Fibroblast of gingiva (primary cell): ENCODE measurements at regions not wholly inside any gene's neighbourhood (a gene's known extent, or its start where the extent isn't known, plus 50 kb on each side); places are given as distances from the start of the nearest gene placed in this dataset.

Experiments
- DNase-seq: peaks from one replicate; pipeline ENCODE4 v3.0.0-alpha.2; 2011; ENCODE audit warnings: low read depth

DNA sequence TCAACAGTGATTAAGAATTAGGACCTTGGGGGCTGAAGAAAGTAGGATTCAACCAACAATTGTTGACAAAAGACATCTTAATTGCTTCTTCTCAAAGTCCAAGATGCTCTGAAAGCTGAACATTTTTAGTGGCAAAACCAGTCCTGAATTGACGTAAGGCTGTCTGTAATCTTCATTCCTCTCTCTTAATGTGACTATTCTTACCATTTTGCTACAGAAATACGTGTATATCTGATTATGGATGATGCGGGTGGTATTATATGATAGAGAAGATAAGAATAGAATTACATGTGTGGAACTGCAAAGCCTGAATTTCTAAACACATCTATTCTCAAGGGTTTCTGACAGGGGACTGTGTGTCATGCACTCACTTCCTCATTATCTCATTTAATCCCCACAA is 130.3 kb upstream of the SASH1 start:
- DNase-seq, result no peak

- DNase-seq, result no peak
Measured at GRCh38 chr6:148213366-148213765, 129.3 kb upstream of the SASH1 start.

DNA sequence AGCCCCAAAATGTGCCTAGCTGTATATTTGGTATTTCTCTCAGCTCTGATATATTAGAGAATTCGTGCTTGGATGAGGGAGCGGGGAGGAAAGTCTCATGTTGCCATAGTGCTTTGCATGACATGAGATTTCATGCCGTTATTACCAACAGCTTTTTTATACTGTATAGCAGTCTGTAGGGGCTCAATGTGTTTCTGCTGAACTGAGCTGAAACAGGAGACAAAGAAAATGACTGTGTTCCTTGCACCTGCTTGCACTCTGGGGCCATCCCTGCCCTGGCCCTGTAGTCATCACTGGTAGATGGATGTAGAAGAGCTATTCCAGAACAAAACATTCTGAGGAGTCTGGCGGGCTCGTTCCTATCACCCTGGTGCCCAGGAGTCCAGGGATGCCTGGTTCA is 128.0 kb upstream of the SASH1 start:
- DNase-seq, result no peak

DNA sequence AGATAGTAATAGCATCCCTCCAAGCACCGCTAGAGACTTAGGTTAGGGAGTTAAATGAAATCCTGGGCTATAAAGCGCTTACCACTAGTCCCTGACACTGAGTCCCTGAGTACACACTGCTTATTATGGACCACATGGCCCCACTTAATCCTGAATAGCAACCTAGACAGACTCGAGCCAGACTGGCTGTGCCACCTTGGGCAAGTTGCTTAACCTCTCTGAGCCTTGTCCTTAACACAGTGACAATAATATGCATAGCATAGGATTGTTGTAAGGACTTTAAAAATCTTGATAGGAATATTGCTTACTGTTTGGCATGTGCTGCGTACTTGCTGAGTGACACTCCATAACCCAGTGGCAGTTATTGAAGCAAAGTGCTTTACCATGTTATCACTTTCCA is 125.6 kb upstream of the SASH1 start:
- no peak for DNase-seq

- peak; percentile 45 for DNase-seq
Measured at GRCh38 chr6:148217921-148218320, 124.7 kb upstream of the SASH1 start.

DNA sequence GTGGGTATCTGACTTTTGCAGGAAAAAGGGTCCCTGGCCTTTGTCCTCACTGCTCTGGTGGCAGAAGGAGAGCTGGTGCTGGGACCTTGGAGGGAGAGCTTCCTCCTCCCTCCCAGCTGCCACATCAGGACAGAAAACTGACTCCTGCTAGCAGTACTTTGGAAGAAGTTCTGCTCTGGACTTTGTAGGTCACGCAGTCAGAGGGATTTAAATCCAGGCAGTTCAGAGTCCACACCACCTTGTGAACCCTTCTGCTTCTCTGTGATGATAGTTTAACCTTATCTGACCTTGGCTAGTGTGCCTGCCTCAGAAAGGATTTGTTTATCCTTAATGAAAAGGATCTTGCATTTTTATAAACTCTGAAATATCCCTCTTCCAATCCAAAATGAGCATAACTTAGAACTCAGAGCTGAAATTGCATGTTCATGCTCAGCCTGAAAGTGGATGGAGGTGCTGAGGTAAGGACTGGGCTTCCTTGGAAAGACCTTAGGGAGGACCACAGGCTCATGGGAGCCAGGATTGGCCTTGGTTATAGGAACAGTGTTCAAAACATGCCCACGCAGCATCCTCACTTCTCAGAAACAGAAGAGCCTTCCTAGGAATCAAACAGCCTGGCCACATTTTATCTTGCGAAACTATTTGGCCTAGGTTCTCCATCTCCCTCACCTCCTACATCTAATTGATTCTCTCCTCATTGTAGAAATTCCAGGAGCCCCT is 123.9 kb upstream of the SASH1 start:
- DNase-seq, result no peak

- no peak for DNase-seq
Measured at GRCh38 chr6:148221196-148221979, 121.2 kb upstream of the SASH1 start.

DNA sequence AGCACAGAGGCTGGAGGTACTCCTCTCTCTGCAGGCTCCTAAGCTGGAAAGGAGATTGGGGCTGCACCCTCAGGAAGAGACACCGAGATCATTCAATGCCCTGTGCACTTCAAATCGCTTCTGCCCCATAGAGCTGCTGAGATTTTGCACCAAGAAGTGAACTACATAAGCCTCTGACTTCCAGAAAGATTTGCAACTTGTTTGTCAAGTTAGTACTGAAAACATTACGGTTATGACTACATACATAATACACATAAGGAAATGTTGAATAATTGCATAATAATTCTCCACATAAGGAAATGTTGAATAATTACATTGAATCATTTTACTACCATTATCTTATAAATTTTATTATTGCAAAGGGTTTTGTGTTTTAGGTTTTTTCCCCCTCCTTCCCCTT is 120.3 kb upstream of the SASH1 start:
- DNase-seq, result no peak

GRCh38 chr6:148222846-148223245 is 119.8 kb upstream of the SASH1 start:
- peak; percentile 3 for DNase-seq

DNA sequence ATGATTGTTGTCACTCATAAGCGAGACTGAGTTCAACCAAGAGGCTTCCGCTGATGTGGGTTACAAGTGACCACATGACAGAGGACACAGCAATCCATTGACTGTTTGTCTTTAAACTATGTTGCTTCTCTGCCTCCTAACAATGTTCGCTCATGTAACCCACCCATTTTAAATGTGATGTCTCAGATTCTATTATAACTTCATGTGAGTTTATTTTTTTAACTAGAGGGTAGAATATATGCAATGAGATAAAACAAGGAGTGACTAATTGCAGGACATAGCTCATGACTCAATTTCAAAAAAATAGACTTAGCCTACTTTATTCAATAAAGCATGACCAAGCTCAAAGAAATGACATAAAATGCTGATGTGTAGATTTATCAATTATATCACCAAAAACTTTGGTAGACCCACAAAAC is 119.2 kb upstream of the SASH1 start:
- no peak for DNase-seq

DNA sequence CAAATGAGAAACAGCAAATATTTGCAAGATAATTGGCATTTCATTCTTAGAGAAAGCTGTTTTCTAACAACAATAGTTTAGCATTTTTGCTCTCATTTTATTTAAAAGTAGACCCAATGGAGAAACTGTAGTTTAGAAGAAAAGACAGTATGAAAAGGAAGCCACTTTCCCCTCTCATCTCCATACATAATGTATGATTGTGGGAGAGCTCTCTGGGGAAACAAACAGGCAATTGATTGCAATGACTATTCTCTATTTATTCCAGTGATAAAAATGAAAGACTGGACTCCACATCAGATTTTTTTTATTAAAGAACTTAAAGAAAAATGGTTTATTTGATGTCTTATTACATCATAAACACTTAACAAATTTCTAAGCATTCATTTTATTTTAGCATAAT is 116.8 kb upstream of the SASH1 start:
- no peak for DNase-seq

GRCh38 chr6:148226284-148226683 is 116.4 kb upstream of the SASH1 start:
- no peak for DNase-seq

DNA sequence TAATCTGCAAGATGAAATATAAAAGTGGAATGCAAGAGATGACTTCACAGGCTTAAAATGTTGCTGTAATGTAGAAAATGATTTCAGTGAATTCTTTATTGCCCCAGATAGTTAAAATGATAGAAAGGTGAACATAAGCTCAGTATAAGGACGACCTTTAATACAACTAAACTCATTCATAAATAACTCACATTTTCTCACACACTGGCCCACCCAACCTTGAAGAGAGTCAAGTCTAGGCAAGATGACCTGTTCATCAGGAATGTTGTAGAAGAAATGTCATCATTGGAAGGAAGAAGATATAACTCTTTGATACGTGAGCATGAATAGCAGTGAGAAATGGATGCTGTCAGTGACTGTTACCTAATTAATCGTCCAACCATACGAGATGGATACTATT is 111.1 kb upstream of the SASH1 start:
- no peak for DNase-seq

DNA sequence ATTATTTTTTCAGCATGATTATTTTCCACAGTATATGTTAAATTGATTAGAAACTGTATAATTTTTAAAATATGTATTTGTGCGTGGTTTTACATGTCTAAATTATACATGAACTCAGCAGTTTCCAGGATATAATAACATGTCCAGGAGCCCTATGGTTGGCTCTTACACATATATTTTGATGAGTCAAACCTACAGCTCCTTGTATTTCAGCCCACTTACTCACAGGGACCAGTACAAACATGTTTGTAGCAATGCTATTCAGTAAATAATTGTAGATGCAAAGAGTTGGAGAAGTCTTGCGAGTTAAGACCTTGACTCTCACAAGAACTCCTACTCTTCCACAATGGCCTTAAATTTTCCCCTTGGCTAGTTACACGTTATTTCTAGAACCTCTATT is 107.2 kb upstream of the SASH1 start:
- DNase-seq, result peak; percentile 12

DNA sequence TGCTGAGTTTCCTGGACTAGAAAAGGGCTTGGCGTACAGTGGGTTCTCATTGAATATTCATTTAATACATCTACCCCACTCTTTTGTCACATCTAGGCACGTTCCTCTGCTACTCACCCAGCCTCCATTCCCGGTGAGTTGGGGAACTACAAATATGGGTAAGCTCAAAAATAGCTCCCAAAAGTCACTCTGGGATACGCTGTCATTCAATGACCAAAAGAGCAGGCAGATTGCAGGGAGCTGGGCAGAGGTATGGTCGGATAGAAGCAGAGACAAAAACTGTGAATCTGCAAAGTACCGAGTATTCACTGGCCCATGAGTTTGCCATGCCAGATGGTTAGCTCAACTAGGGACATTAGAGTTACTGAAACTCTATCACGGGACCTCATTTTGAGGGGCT is 103.9 kb upstream of the SASH1 start:
- DNase-seq, result no peak

- DNase-seq, result no peak
Measured at GRCh38 chr6:148239215-148239614, 103.4 kb upstream of the SASH1 start.

DNA sequence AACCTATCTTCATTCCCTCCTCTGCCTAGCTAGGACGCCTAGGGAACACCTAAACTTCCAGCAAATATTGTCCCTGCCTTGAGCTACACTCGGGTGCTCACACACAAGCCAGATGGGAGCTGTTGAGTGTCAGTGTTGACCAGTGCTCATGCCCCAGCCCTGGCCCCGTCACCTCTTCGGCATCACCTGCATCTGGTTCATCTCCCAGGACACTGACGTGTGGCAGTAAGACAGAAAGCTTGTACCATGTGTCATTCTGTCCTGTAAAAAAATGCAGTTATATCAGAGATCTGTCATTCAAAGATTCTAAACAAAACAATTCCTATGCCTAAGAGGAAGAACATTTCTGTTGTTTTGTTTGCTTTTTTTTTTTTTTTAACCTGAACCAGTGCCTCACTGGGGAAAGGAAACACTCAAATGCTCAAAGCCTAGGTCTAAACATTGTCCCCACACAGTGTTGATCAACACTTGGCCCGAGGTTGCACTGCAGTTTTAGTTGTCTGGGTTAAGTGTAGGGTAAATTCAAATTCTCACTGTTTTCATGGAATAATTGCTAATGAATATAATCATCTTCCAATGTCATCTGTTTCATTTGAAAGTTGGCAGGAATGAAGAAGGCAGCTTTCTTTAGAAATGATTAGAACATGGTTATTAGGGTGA is 102.7 kb upstream of the SASH1 start:
- DNase-seq, result no peak

- DNase-seq, result peak; percentile 47
Measured at GRCh38 chr6:148240461-148240840, 102.2 kb upstream of the SASH1 start.

GRCh38 chr6:148240861-148241477 is 101.7 kb upstream of the SASH1 start:
- DNase-seq, result peak; percentile 11

DNA sequence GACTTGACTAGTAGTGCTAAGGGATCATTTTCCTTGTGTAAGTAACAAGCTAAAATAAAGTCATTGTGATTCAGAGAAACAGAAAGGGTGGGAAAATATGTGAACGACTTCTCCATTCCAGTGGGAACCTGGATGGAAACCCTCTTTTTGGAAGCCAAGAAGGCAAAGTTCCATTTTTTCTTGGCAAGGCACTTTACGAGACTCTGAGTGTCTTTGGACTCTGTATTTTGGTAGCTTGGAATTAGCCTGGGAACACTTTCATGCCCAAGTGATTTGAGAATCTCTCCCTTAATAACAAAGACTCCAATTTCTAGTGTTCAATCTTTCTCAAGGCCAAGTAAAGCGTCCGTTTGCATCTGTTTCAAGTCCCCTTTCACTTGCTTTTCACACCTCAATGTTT is 100.5 kb upstream of the SASH1 start:
- no peak for DNase-seq

DNA sequence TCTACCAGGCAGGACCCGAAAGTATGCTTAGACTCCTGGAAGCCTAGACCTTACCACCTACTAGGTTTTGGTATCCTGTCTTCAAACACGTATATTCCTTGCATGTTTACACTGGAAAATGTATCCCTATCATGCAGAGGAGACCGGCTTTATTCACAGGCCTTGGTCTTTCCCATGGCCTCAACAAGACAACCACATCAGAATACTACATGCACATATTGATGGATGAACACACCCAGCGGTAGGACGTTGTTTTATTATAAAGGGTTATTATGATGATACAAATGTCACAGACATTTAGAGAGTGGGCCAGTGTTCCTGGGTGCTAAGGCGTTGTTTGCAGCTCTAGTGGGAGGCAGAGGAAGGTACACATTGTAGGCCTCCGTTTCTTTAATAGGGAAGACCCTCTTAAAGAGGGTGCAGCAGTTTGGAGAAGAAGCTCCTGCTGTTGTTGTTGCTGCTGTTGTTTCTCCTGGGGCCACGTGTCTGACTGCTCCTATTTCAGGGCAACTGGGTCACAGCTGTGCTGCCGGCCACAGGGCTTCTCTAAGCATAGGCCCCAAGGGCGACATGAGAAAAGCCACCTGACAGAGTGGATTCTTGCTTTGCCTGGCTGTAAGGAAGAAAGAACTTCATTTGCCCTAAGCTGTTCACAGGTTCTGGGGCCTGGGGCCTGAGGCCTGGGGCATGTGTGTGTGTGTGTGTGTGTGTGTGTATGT is 98.3 kb upstream of the SASH1 start:
- DNase-seq, result no peak
